ENCODE measurements at regions not wholly inside any gene's neighbourhood (a gene's known extent, or its start where the extent isn't known, plus 50 kb on each side); places are given as distances from the start of the nearest gene placed in this dataset.

DNA sequence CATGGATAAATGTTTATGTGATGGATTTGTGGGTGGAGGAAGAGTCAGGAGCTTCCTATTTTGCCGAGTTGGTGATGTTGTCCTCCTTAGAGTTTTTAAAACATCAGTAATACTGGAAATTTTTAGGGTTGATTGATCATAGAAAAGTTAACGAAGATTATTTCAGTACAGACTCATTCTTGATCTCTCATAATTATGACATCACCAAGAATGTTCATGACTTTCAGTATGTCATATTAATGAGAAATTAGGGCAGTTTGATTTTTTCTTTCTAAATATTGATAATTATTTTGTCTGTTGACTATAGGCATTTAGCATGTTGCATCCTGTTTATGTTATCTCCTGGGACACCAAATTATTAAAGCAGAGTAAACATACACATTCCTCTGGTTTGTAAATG is 512.2 kb downstream of the CD109 start:
- no peak overlapping the region for H2BK120ac ChIP-seq (ENCODE audit: low read depth, low read length)
- H3K4ac ChIP-seq (ENCODE audit: low read depth, low read length), result no peak overlapping the region
- no peak for DNase-seq
- H3K27ac ChIP-seq (ENCODE audit: low read depth, low read length), result no peak overlapping the region
- H4K5ac ChIP-seq (ENCODE audit: low read length), result no peak overlapping the region
- no CpG with 5 or more reads among the region's 2 CpGs for WGBS (ENCODE audit: extremely low coverage, insufficient coverage, low lambda C conversion rate)
- H3K27me3 ChIP-seq (ENCODE audit: insufficient read depth, low read length, poor library complexity), result no peaks in the 10 kb centered on the region
- no peak overlapping the region for H2BK15ac ChIP-seq (replicated peaks; ENCODE audit: low read depth)
- H2AK5ac ChIP-seq (ENCODE audit: low read length), result no peak overlapping the region
- no peaks in the 10 kb centered on the region for H3K36me3 ChIP-seq (ENCODE audit: control insufficient read depth, insufficient read depth, low read length)
- H3K4me1 ChIP-seq (ENCODE audit: control insufficient read depth, low read depth, low read length), result no peaks in the 10 kb centered on the region
- H3K4me2 ChIP-seq (ENCODE audit: low read length), result no peak overlapping the region
- no peak overlapping the region for H4K8ac ChIP-seq (ENCODE audit: low read depth, low read length)
- no peak overlapping the region for H3K4me3 ChIP-seq (ENCODE audit: low read length)
- H3K23ac ChIP-seq (ENCODE audit: low read length), result no peak overlapping the region
- no peaks in the 10 kb centered on the region for H3K79me1 ChIP-seq (ENCODE audit: low read length)
- H3K18ac ChIP-seq (ENCODE audit: low read length), result no peak overlapping the region
- no peak overlapping the region for H3K56ac ChIP-seq (ENCODE audit: low read length)
- H2BK5ac ChIP-seq (ENCODE audit: low read length), result no peak overlapping the region
- H3K9ac ChIP-seq (ENCODE audit: low read length), result no peak overlapping the region
- H3K79me2 ChIP-seq (ENCODE audit: control insufficient read depth, insufficient read depth, low read length), result no peaks in the 10 kb centered on the region

DNA sequence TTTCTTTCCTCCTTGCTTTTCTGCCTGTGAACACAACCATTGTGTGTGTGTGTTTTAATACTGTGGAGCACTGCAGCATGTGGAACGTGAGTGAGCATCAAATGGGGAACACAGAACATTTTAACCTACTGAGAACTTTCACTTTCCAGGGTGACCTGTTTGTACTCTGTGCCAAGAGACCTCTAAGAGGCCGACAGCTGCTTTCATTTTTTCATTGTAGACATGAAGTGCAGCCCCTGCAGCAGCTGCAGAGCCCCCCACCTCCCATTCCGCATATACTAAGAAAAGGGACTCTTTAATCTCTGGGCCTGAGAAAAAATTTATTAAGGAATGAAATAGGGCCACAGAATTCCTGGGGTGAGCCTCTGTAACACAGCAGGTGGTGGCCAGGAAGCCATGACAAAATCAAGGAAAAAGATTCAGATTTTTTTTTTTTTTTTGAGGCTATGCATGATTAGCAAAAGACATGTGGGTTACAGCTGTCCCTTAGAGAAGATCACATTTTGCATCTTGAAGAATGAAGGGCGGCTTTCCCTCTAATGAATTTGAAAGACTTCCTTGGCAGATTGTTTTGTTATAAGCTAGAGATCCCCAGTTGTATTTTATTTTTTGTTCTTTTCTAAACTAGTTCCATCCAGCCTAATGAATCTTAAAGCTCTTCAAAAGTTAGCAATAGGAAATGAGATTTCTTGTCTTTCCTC is 503.4 kb downstream of the CD109 start:
- no peak overlapping the region for H3K9ac ChIP-seq (ENCODE audit: low read length)
- H3K79me2 ChIP-seq (ENCODE audit: control insufficient read depth, insufficient read depth, low read length), result no peaks in the 10 kb centered on the region
- no peak overlapping the region for H2BK120ac ChIP-seq (ENCODE audit: low read depth, low read length)
- no peaks in the 10 kb centered on the region for H3K79me1 ChIP-seq (ENCODE audit: low read length)
- H3K23ac ChIP-seq (ENCODE audit: low read length), result no peak overlapping the region
- DNase-seq, result no peak
- no peak overlapping the region for H3K27ac ChIP-seq (ENCODE audit: low read depth, low read length)
- H3K4ac ChIP-seq (ENCODE audit: low read depth, low read length), result no peak overlapping the region
- no peaks in the 10 kb centered on the region for H3K4me1 ChIP-seq (ENCODE audit: control insufficient read depth, low read depth, low read length)
- H2BK15ac ChIP-seq (replicated peaks; ENCODE audit: low read depth), result no peak overlapping the region
- H3K4me2 ChIP-seq (ENCODE audit: low read length), result no peak overlapping the region
- no peak overlapping the region for H2BK5ac ChIP-seq (ENCODE audit: low read length)
- no peak overlapping the region for H3K56ac ChIP-seq (ENCODE audit: low read length)
- H2AK5ac ChIP-seq (ENCODE audit: low read length), result no peak overlapping the region
- H3K18ac ChIP-seq (ENCODE audit: low read length), result no peak overlapping the region
- no peak overlapping the region for H4K8ac ChIP-seq (ENCODE audit: low read depth, low read length)
- no CpG with 5 or more reads among the region's 4 CpGs for WGBS (ENCODE audit: extremely low coverage, insufficient coverage, low lambda C conversion rate)
- H4K5ac ChIP-seq (ENCODE audit: low read length), result no peak overlapping the region
- H3K27me3 ChIP-seq (ENCODE audit: insufficient read depth, low read length, poor library complexity), result no peaks in the 10 kb centered on the region
- no peak overlapping the region for H3K4me3 ChIP-seq (ENCODE audit: low read length)
- no peaks in the 10 kb centered on the region for H3K36me3 ChIP-seq (ENCODE audit: control insufficient read depth, insufficient read depth, low read length)

DNA sequence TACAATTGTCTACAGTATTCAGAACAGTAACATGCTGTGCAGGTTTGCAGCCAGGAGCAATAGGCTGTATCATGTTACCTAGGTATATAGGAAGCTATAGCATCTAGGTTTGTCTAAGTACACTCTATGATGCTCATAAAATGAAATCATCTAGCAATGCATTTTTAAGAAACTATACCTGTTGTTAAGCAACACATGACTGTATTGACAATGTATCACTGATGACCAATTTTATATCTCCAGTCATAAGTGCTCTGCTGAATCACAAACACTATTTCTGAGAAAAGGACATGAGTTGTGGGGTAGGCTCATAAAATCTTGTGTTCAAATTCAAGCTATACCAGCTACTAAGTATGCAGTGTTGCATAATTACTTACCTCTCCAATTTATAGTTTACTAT is 501.3 kb downstream of the CD109 start:
- H4K5ac ChIP-seq (ENCODE audit: low read length), result no peak overlapping the region

DNA sequence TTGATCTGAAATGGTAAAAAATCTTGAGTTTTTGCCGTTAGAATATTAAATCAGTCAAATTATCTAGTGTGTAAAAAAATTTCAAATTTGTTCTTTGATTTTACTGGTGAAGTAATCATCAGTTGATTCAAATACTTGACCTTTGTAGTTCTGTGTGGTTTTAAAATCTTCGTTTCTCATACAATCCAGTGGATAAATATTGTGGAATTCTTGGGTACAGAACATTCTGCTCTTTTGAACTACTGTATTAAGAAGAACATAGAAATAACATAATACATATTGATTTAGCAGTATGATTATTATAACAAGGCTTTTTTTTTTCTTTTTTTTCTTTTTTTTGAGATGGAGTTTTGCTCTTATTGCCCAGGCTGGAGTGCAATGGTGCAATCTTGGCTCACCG is 491.8 kb downstream of the CD109 start:
- H2BK5ac ChIP-seq (ENCODE audit: low read length), result no peak overlapping the region
- H4K5ac ChIP-seq (ENCODE audit: low read length), result no peak overlapping the region
- no peak overlapping the region for H3K23ac ChIP-seq (ENCODE audit: low read length)
- no peaks in the 10 kb centered on the region for H3K27me3 ChIP-seq (ENCODE audit: insufficient read depth, low read length, poor library complexity)
- DNase-seq, result no peak
- H3K18ac ChIP-seq (ENCODE audit: low read length), result no peak overlapping the region
- H3K36me3 ChIP-seq (ENCODE audit: control insufficient read depth, insufficient read depth, low read length), result no peaks in the 10 kb centered on the region
- H3K4me2 ChIP-seq (ENCODE audit: low read length), result no peak overlapping the region
- no peak overlapping the region for H4K8ac ChIP-seq (ENCODE audit: low read depth, low read length)
- H3K27ac ChIP-seq (ENCODE audit: low read depth, low read length), result no peak overlapping the region
- no peak overlapping the region for H3K56ac ChIP-seq (ENCODE audit: low read length)
- no peak overlapping the region for H2AK5ac ChIP-seq (ENCODE audit: low read length)
- H2BK120ac ChIP-seq (ENCODE audit: low read depth, low read length), result no peak overlapping the region
- H3K9ac ChIP-seq (ENCODE audit: low read length), result no peak overlapping the region
- no peak overlapping the region for H2BK15ac ChIP-seq (replicated peaks; ENCODE audit: low read depth)
- no peaks in the 10 kb centered on the region for H3K79me1 ChIP-seq (ENCODE audit: low read length)
- no CpG with 5 or more reads among the region's 3 CpGs for WGBS (ENCODE audit: extremely low coverage, insufficient coverage, low lambda C conversion rate)
- no peak overlapping the region for H3K4me3 ChIP-seq (ENCODE audit: low read length)
- no peaks in the 10 kb centered on the region for H3K4me1 ChIP-seq (ENCODE audit: control insufficient read depth, low read depth, low read length)
- no peaks in the 10 kb centered on the region for H3K79me2 ChIP-seq (ENCODE audit: control insufficient read depth, insufficient read depth, low read length)
- no peak overlapping the region for H3K4ac ChIP-seq (ENCODE audit: low read depth, low read length)

More for the DNA sequence above, 501.3 kb downstream of the CD109 start:
- Histone ChIP-seq H3K18ac (ENCODE audit: low read length) (no peak overlapping the region), H3K23ac (ENCODE audit: low read length) (no peak overlapping the region), H3K79me1 (ENCODE audit: low read length) (no peaks in the 10 kb centered on the region), H3K27me3 (ENCODE audit: insufficient read depth, low read length, poor library complexity) (no peaks in the 10 kb centered on the region), H2BK5ac (ENCODE audit: low read length) (no peak overlapping the region), H3K27ac (ENCODE audit: low read depth, low read length) (no peak overlapping the region), H3K79me2 (ENCODE audit: control insufficient read depth, insufficient read depth, low read length) (no peaks in the 10 kb centered on the region), H3K4me2 (ENCODE audit: low read length) (no peak overlapping the region), H2BK15ac (replicated peaks; ENCODE audit: low read depth) (no peak overlapping the region), H4K8ac (ENCODE audit: low read depth, low read length) (no peak overlapping the region), H2BK120ac (ENCODE audit: low read depth, low read length) (no peak overlapping the region), H3K56ac (ENCODE audit: low read length) (no peak overlapping the region), H3K36me3 (ENCODE audit: control insufficient read depth, insufficient read depth, low read length) (no peaks in the 10 kb centered on the region), H3K9ac (ENCODE audit: low read length) (no peak overlapping the region), H2AK5ac (ENCODE audit: low read length) (no peak overlapping the region), H3K4ac (ENCODE audit: low read depth, low read length) (no peak overlapping the region), H3K4me3 (ENCODE audit: low read length) (no peak overlapping the region), H3K4me1 (ENCODE audit: control insufficient read depth, low read depth, low read length) (no peaks in the 10 kb centered on the region)
- DNase-seq, result no peak

DNA sequence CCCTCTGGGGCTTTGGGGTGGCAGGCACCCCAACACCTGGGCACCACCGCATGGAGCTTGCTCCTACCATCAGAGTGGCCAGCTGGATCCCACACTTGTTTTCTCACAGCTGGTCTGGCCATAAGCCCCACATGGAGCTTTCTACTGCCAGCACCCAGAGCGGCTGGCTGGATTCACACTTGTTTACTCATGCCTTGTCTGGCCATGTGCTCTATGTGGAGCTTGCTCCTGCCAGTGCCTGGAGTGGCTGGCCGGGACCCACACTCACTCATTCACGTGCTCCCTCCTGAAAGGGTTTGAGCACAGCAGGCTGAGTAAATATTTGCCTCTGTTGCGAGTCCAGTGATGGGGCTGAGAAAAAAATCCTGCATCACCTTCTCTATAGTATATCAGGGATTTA is 487.0 kb downstream of the CD109 start:
- Histone ChIP-seq H3K56ac (ENCODE audit: low read length) (no peak overlapping the region), H2BK5ac (ENCODE audit: low read length) (no peak overlapping the region), H3K18ac (ENCODE audit: low read length) (no peak overlapping the region), H3K79me2 (ENCODE audit: control insufficient read depth, insufficient read depth, low read length) (no peaks in the 10 kb centered on the region), H3K27me3 (ENCODE audit: insufficient read depth, low read length, poor library complexity) (no peaks in the 10 kb centered on the region), H3K23ac (ENCODE audit: low read length) (no peak overlapping the region), H2BK120ac (ENCODE audit: low read depth, low read length) (no peak overlapping the region), H4K8ac (ENCODE audit: low read depth, low read length) (no peak overlapping the region), H3K9ac (ENCODE audit: low read length) (no peak overlapping the region), H3K79me1 (ENCODE audit: low read length) (no peaks in the 10 kb centered on the region), H2AK5ac (ENCODE audit: low read length) (no peak overlapping the region), H3K4me1 (ENCODE audit: control insufficient read depth, low read depth, low read length) (no peaks in the 10 kb centered on the region), H3K36me3 (ENCODE audit: control insufficient read depth, insufficient read depth, low read length) (no peaks in the 10 kb centered on the region), H3K4ac (ENCODE audit: low read depth, low read length) (no peak overlapping the region), H3K27ac (ENCODE audit: low read depth, low read length) (no peak overlapping the region), H2BK15ac (replicated peaks; ENCODE audit: low read depth) (no peak overlapping the region), H4K5ac (ENCODE audit: low read length) (no peak overlapping the region), H3K4me3 (ENCODE audit: low read length) (no peak overlapping the region), H3K4me2 (ENCODE audit: low read length) (no peak overlapping the region)
- DNase-seq, result no peak
- no CpG with 5 or more reads among the region's 5 CpGs for WGBS (ENCODE audit: extremely low coverage, insufficient coverage, low lambda C conversion rate)

DNA sequence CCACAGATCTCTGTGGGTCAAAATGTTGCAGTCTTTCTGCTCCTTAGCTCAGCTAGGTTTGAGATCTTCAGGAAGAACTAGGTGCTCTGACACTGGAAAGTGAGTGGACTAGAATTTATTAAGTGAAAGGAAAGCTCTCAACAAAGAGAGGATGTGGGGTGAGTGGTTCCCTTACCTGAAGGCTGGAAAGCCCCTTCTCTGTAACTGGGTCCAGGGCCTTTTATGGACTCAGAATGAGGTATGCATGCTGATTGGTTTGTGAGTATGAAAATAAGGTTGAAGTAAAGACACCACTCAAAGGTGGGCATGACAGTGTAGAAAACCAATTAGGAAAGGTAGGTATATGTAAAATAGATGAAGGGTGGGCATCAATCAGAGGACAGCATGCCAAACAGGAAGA is 485.5 kb downstream of the CD109 start:
- H4K5ac ChIP-seq (ENCODE audit: low read length), result no peak overlapping the region
- H3K9ac ChIP-seq (ENCODE audit: low read length), result no peak overlapping the region
- H2AK5ac ChIP-seq (ENCODE audit: low read length), result no peak overlapping the region
- H3K4me3 ChIP-seq (ENCODE audit: low read length), result no peak overlapping the region
- H3K27me3 ChIP-seq (ENCODE audit: insufficient read depth, low read length, poor library complexity), result no peaks in the 10 kb centered on the region
- DNase-seq, result no peak
- H3K18ac ChIP-seq (ENCODE audit: low read length), result no peak overlapping the region
- H3K27ac ChIP-seq (ENCODE audit: low read depth, low read length), result no peak overlapping the region
- no peak overlapping the region for H3K23ac ChIP-seq (ENCODE audit: low read length)
- H3K4ac ChIP-seq (ENCODE audit: low read depth, low read length), result no peak overlapping the region
- H3K4me1 ChIP-seq (ENCODE audit: control insufficient read depth, low read depth, low read length), result no peaks in the 10 kb centered on the region
- H2BK120ac ChIP-seq (ENCODE audit: low read depth, low read length), result no peak overlapping the region
- H2BK15ac ChIP-seq (replicated peaks; ENCODE audit: low read depth), result no peak overlapping the region
- H3K56ac ChIP-seq (ENCODE audit: low read length), result no peak overlapping the region
- no peaks in the 10 kb centered on the region for H3K36me3 ChIP-seq (ENCODE audit: control insufficient read depth, insufficient read depth, low read length)
- H2BK5ac ChIP-seq (ENCODE audit: low read length), result no peak overlapping the region
- H3K79me1 ChIP-seq (ENCODE audit: low read length), result no peaks in the 10 kb centered on the region
- no peak overlapping the region for H3K4me2 ChIP-seq (ENCODE audit: low read length)
- no peaks in the 10 kb centered on the region for H3K79me2 ChIP-seq (ENCODE audit: control insufficient read depth, insufficient read depth, low read length)
- H4K8ac ChIP-seq (ENCODE audit: low read depth, low read length), result no peak overlapping the region
